CD4-positive, alpha-beta T cell (primary cell): ENCODE measurements at regions not wholly inside any gene's neighbourhood (a gene's known extent, or its start where the extent isn't known, plus 50 kb on each side); places are given as distances from the start of the nearest gene placed in this dataset.

Experiments used
- ATAC-seq: fragments of 200-7000 bp; cut with Tn5 transposase; one replicate; pipeline ENCODE4 v1.10.0; 2022; ENCODE audit warnings: mild to moderate bottlenecking; ENCODE audit not compliant: poor library complexity
- CTCF ChIA-PET: fragments of 350-600 bp; sonication (Branson Sonifier 250); formaldehyde crosslinking; loops from one replicate; lab custom pipeline; 2021; ENCODE audit warnings: antibody characterized with exemption, inconsistent platforms; lab: Charles Lee
- POLR2A ChIA-PET: fragments of 350-600 bp; sonication (Branson Sonifier 250); formaldehyde crosslinking; loops from one replicate; lab custom pipeline; 2021; ENCODE audit warnings: antibody characterized with exemption, inconsistent platforms; lab: Charles Lee
- DNase-seq, 14 experiments: peaks; one replicate each; pipeline ENCODE4 v3.0.0-alpha.2; 2013 to 2020; ENCODE audit warnings: mixed read lengths in 2 of 14
- H3K27ac ChIP-seq, 2 donors: one replicate each; pipeline versions ENCODE4 v1.5.1 to v1.7.0; 2013; ENCODE audit warnings: low read length in 2 of 2, low read depth in 1 of 2, mild to moderate bottlenecking in 1 of 2
- H3K27me3 ChIP-seq, 2 experiments: 1 replicate in 1 of 2; 2 replicates in 1 of 2; pipeline versions ENCODE4 v1.6.1 to v1.7.0; 2013; ENCODE audit warnings: low read length in 2 of 2, control low read depth in 1 of 2, mild to moderate bottlenecking in 1 of 2, moderate library complexity in 1 of 2; ENCODE audit not compliant: insufficient read depth in 2 of 2, control insufficient read depth in 1 of 2
- H3K36me3 ChIP-seq: one replicate; pipeline ENCODE4 v1.6.1; 2013; ENCODE audit warnings: low read length, control low read depth; ENCODE audit not compliant: insufficient read depth
- H3K4me1 ChIP-seq: one replicate; pipeline ENCODE4 v1.6.1; 2013; ENCODE audit warnings: low read length, control low read depth; ENCODE audit not compliant: insufficient read depth
- H3K4me3 ChIP-seq: one replicate; pipeline ENCODE4 v1.5.1; 2013; ENCODE audit warnings: mild to moderate bottlenecking, low read length, moderate library complexity
- H3K9me3 ChIP-seq, 2 experiments: 1 replicate in 1 of 2; 2 replicates in 1 of 2; pipeline versions ENCODE4 v1.6.1 to v1.7.0; 2013; ENCODE audit warnings: low read length in 2 of 2, mild to moderate bottlenecking in 2 of 2, control low read depth in 1 of 2, moderate library complexity in 1 of 2; ENCODE audit not compliant: control insufficient read depth in 1 of 2, insufficient read depth in 1 of 2
- H3K27ac Mint-ChIP-seq: one replicate; pipeline ENCODE4 v1.8.0; 2020; ENCODE audit warnings: mixed read lengths
- H3K27me3 Mint-ChIP-seq: one replicate; pipeline ENCODE4 v1.8.0; 2021; ENCODE audit warnings: mixed read lengths
- H3K36me3 Mint-ChIP-seq: one replicate; pipeline ENCODE4 v1.8.0; 2021; ENCODE audit warnings: low read depth, mixed read lengths
- H3K4me1 Mint-ChIP-seq: one replicate; pipeline ENCODE4 v1.8.0; 2021; ENCODE audit warnings: low read depth, mixed read lengths
- H3K4me3 Mint-ChIP-seq: one replicate; pipeline ENCODE4 v1.8.0; 2020; ENCODE audit warnings: mild to moderate bottlenecking, mixed read lengths
- H3K9me3 Mint-ChIP-seq: one replicate; pipeline ENCODE4 v1.8.0; 2020; ENCODE audit warnings: mixed read lengths
- intact Hi-C, 2 experiments: fragments of 100-400 bp; cut with DNase I in 1 of 2; cut with micrococcal nuclease in 1 of 2; formaldehyde crosslinking; loops; one replicate each; pipeline versions ENCODE4 v1.15.1 to v1.9.0; 2023 to 2025; cut with DNase I, micrococcal nuclease
- TF ChIP-seq, protein P1 (sequence below): fragments of 200-600 bp; IDR thresholded peaks from one replicate; pipeline ENCODE4 v1.8.0; 2022; ENCODE audit warnings: antibody characterized with exemption, mild to moderate bottlenecking

GRCh38 chr2:207238831-207239701, 73.3 kb upstream of the KLF7 start:
- no peaks in the 10 kb centered on the region for H3K36me3 Mint-ChIP-seq
- H3K4me3 ChIP-seq: no peak overlapping the region
- H3K27ac Mint-ChIP-seq: no peak overlapping the region
- CTCF ChIA-PET: interaction anchor here (0.5 kb wide), 1 partner anchor 34 kb away, joined by 3 read pairs; no protein-coding TSS in a partner anchor
- H3K4me1 Mint-ChIP-seq: peaks cover 11% of the 10 kb centered on the region
- H3K9me3 ChIP-seq: no peaks in the 10 kb centered on the region
- H3K4me3 Mint-ChIP-seq: no peak overlapping the region
- no peaks in the 10 kb centered on the region for H3K9me3 Mint-ChIP-seq
- intact Hi-C loops: no loop called here
- peak in 3 of 14 experiments; percentile 33 to 58 (median 49) for DNase-seq
- ATAC-seq: no peak
- H3K27me3 ChIP-seq: no peaks in the 10 kb centered on the region
- no peak overlapping the region for H3K27ac ChIP-seq
- no peaks in the 10 kb centered on the region for H3K27me3 Mint-ChIP-seq
- TF ChIP-seq, protein P1, sequence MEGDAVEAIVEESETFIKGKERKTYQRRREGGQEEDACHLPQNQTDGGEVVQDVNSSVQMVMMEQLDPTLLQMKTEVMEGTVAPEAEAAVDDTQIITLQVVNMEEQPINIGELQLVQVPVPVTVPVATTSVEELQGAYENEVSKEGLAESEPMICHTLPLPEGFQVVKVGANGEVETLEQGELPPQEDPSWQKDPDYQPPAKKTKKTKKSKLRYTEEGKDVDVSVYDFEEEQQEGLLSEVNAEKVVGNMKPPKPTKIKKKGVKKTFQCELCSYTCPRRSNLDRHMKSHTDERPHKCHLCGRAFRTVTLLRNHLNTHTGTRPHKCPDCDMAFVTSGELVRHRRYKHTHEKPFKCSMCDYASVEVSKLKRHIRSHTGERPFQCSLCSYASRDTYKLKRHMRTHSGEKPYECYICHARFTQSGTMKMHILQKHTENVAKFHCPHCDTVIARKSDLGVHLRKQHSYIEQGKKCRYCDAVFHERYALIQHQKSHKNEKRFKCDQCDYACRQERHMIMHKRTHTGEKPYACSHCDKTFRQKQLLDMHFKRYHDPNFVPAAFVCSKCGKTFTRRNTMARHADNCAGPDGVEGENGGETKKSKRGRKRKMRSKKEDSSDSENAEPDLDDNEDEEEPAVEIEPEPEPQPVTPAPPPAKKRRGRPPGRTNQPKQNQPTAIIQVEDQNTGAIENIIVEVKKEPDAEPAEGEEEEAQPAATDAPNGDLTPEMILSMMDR: no peak
- POLR2A ChIA-PET: interaction anchor here (0.7 to 2.2 kb wide), 12 partner anchors 8 to 291 kb away, joined by 3 to 8 read pairs (median 4); partner anchors contain the start of genes CREB1 and KLF7
- peaks cover 21% of the 10 kb centered on the region for H3K4me1 ChIP-seq
- no peaks in the 10 kb centered on the region for H3K36me3 ChIP-seq

- H3K36me3 Mint-ChIP-seq: no peaks in the 10 kb centered on the region
- TF ChIP-seq, protein P1: no peak
- peak; percentile 86 for ATAC-seq
- H3K4me1 ChIP-seq: peaks cover 21% of the 10 kb centered on the region
- no peaks in the 10 kb centered on the region for H3K27me3 ChIP-seq
- H3K27ac Mint-ChIP-seq: no peak overlapping the region
- no peaks in the 10 kb centered on the region for H3K36me3 ChIP-seq
- no peak overlapping the region for H3K4me3 Mint-ChIP-seq
- no peak overlapping the region for H3K4me3 ChIP-seq
- POLR2A ChIA-PET: interaction anchor here (0.7 to 2.2 kb wide), 13 partner anchors 9 to 290 kb away, joined by 3 to 8 read pairs (median 3); partner anchors contain the start of genes CREB1 and KLF7
- H3K9me3 Mint-ChIP-seq: no peaks in the 10 kb centered on the region
- intact Hi-C loops: no loop called here
- no peaks in the 10 kb centered on the region for H3K27me3 Mint-ChIP-seq
- peaks cover 6% of the 10 kb centered on the region for H3K4me1 Mint-ChIP-seq
- CTCF ChIA-PET: no interaction called here
- H3K9me3 ChIP-seq: no peaks in the 10 kb centered on the region
- H3K27ac ChIP-seq: no peak overlapping the region
- no peak for DNase-seq
These were observed 74.2 kb upstream of the KLF7 start for GRCh38 chr2:207239754-207240494.

DNA sequence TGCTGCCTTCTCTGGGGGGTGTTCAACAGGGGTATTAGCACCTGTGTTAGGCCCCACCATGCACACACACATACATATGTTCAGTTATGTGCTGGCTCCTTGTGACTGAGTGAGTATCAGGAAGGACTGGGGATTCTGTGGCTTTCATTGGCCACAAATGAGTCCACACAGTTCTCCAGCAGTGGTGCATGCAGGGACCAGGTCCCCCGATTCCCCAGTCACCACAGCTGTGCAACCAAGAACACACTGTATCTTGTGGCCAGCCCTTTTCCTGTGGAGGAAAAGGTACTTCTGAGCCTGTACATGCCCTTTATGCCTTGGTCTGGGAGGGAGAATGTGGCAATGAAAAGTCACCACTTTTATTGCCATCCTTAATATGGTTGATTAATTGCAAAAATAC, 74.9 kb upstream of the KLF7 start:
- Histone ChIP-seq H3K27ac (no peak overlapping the region), H3K27me3 (no peaks in the 10 kb centered on the region), H3K36me3 (no peaks in the 10 kb centered on the region), H3K4me3 (no peak overlapping the region), H3K4me1 (peaks cover 21% of the 10 kb centered on the region), H3K9me3 (no peaks in the 10 kb centered on the region)
- ChIA-PET POLR2A (interaction anchor here (1.0 to 1.6 kb wide), 6 partner anchors 10 to 97 kb away, joined by 3 to 6 read pairs (median 4); no protein-coding TSS in a partner anchor), CTCF (no interaction called here)
- H3K36me3 Mint-ChIP-seq: no peaks in the 10 kb centered on the region
- intact Hi-C loops: no loop called here
- no peak overlapping the region for H3K27ac Mint-ChIP-seq
- no peak overlapping the region for H3K4me3 Mint-ChIP-seq
- no peaks in the 10 kb centered on the region for H3K27me3 Mint-ChIP-seq
- no peaks in the 10 kb centered on the region for H3K9me3 Mint-ChIP-seq
- no peaks in the 10 kb centered on the region for H3K4me1 Mint-ChIP-seq
- TF ChIP-seq, protein P1: no peak
- DNase-seq (no peak), ATAC-seq (no peak)
